SK-N-SH treated with all-trans-retinoic acid at 6 μM for 48 hours (cell line): ENCODE measurements at regions not wholly inside any gene's neighbourhood (a gene's known extent, or its start where the extent isn't known, plus 50 kb on each side); places are given as distances from the start of the nearest gene placed in this dataset.

Source experiments
- BACH2 ChIP-seq: fragments of 250-450 bp; sonication (Bioruptor Pico); IDR thresholded peaks from 2 replicates; pipeline ENCODE4 v1.9.0; 2021; ENCODE audit warnings: mild to moderate bottlenecking, borderline replicate concordance
- RARB ChIP-seq: fragments of 250-450 bp; sonication (Bioruptor Pico); IDR thresholded peaks from 2 replicates; pipeline ENCODE4 v1.8.0; 2021; ENCODE audit warnings: mild to moderate bottlenecking, moderate library complexity

DNA sequence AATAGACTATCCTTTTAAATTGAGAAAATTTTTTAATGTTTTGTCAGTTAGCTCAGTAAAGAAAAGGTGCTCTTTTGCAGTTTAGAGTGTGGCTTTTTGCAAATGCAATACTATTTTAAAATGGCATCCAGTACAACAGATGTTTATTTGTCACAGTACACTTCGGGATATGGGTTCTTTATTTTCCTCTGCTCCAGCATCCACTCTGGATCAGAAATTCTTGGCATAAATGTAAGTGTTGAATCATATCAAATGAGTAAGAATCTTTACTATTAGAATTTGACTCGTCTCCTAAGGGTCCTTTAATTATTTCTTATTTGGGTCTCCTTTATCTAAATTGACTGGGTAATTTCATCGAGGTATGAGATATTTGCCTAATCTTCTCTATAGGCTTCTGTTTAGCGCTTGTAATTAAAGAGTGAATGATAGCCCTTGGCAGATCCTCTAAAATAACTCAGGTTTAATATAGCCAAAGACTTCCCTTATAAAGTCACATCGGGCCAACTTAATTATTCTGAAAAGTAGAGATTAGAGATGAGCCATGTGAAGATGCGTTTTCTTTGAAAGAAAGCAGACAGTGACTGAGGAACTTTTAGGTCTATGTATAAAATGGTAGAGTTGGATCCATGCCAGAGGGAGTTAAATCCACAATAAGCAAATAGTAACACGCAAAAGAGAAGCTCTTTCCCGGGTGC is 132.7 kb downstream of the CASP12 start:
- no peak for TF ChIP-seq RARB (CRISPR knock-in tag)
- no peak for TF ChIP-seq BACH2 (CRISPR knock-in tag)
